GM21515 (cell line): ENCODE measurements at regions not wholly inside any gene's neighbourhood (a gene's known extent, or its start where the extent isn't known, plus 50 kb on each side); places are given as distances from the start of the nearest gene placed in this dataset.

Source experiments
- ATAC-seq: cut with Tn5 transposase; IDR thresholded peaks from one replicate; pipeline ENCODE4 v1.9.1; 2021; ENCODE audit not compliant: unreplicated experiment

DNA sequence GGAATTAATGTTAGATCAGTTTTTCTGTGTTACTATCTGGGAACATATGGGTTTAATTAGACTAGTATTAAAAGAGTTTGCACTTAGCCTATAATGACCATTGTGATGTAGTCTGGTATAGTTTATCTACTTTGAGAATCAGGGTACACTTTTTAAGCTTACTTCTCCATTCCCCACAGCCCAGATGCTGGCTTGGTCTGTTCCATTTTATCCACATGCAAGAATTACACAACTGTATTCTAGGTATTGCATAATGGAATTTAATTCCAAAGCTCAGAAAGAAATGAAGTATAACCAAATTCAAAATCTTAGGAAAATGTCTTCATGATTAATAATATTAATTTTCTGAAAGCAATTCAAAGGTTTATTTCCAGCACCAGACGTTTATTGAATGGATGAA lies 122.2 kb upstream of the PDGFD start:
- no peak for ATAC-seq

GRCh38 chr11:104279587-104279986 lies 115.6 kb upstream of the PDGFD start:
- ATAC-seq = no peak

- no peak for ATAC-seq
These were observed 112.0 kb upstream of the PDGFD start for GRCh38 chr11:104275992-104276391.

DNA sequence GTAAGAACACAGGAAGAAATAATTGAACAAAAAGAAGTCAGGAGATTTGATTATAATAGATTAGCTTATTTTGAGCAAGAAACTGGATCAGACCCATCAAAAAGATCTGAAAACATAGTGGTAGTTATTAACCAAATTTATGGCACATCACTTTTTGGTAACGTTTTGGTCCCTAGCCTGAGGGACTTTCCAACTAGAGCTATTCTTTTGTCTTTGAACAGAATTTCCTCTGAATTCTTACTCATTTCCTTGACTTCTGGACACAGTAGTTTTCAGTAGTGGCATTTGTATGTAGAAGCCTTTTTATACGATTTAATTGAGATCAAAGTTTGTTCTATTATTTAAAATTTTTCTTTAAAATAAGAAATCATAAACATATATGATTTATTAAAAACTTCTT lies 96.5 kb upstream of the PDGFD start:
- no peak for ATAC-seq

DNA sequence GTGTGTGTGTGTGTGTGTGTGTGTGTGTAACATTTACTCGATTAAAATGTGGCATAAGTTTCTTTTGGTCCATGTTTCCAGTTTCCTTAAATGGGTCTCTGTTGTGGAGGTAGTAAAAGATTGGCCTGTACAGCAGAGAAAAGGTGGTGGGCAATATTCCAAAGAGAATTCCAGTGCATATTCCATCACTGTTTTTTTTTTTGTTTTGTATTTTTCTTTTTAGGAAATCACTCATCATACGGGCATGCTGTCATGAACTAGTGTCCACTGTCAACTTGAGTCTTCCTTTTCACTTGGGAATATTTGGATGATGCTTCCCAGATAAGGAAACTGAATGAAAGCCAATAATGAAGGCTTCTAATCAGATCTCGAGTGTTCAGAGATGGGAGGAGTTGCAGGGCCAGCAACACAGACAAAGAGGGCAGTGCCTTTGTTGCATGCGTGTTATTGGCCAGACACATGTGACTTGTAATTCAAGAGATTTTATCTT lies 95.2 kb upstream of the PDGFD start:
- ATAC-seq = no peak

GRCh38 chr11:104256525-104256924 lies 92.6 kb upstream of the PDGFD start:
- ATAC-seq = no peak

GRCh38 chr11:104254347-104254746 lies 90.4 kb upstream of the PDGFD start:
- ATAC-seq = peak; percentile 85

DNA sequence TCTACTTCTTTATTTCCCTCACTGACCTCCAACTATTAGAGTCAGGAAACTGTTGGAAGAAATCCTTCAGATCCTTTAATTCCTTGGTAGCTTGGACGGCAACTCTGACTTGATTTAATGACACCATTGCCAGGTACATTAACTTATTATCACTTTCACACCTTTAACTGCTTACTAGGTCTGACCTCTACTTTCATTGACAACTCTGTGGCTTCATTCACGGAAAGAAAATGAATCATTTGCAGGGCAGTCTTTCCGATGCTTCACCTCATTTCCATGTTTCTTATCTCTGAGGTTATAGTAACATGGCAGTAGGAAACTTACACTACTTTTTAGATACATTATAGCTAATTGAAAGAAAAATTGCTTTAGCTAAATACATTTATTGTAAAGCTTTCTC lies 82.6 kb upstream of the PDGFD start:
- ATAC-seq = no peak

- ATAC-seq = no peak
These were observed 75.0 kb upstream of the PDGFD start for GRCh38 chr11:104238916-104239315.

- no peak for ATAC-seq
These were observed 61.1 kb upstream of the PDGFD start for GRCh38 chr11:104225047-104225446.

- no peak for ATAC-seq
These were observed 58.5 kb upstream of the PDGFD start for GRCh38 chr11:104222464-104222863.

DNA sequence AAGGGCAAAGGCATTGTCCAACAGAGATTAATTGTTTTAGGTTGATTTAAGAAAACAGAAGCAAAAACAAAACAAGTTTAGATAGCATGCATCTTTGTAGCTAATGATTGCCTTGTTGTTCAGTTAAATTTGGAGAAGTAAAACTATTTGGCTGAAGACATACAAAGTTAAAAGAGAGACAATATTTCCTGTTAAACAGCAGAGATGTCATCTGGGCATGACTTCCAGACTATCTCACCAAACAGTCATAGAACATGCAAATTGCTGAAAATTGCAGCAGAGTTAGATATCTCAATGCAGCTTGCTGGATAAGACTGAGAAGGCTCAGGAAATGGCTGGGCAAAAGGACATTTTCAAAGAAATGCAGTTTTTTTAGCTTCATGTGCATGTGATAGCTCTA lies 57.5 kb upstream of the PDGFD start:
- ATAC-seq = no peak

- no peak for ATAC-seq
These were observed 55.1 kb upstream of the PDGFD start for GRCh38 chr11:104219096-104219495.

DNA sequence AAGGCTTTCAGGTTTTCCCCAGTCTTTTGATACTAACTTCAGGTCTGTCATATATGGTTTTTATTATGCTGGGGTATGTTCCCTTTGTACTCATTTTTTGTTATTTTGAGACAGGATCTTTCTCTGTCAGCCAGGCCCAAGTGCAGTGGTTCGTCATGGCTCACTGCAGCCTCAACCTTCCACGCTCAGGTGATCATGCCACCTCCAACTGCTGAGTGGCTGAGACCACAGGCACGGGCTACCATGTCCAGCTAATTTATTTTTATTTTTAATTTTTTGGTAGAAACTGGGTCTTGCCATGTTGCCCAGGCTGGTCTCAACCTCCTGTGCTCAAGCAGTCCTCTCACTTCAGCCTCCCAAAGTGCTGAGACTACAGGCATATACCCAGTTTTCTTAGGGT lies 50.6 kb upstream of the PDGFD start:
- no peak for ATAC-seq
